ENCODE measurements at regions not wholly inside any gene's neighbourhood (a gene's known extent, or its start where the extent isn't known, plus 50 kb on each side); places are given as distances from the start of the nearest gene placed in this dataset.

DNA sequence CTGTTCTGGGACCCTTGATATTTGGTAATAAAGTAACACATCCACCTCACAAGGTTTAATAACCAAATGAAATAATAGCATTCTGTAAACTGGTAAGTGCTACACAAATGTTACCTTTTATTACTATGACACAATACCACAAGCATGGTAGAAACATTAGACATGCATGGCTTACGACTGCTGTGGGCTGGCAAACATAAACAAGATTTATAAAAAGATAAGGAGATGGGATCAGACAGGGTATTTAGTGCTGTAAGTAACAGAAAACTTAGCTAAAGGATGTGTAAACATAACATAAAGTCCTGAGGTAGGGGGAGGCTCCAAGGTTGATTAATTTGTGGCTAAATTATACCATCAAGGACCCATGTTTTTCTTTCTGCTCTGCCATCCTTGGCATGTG lies 212.6 kb downstream of the BARHL2 start:
- no peak for TF ChIP-seq POLR2A (IDR thresholded peaks at IDR 0.05)
- TF ChIP-seq, protein P1, sequence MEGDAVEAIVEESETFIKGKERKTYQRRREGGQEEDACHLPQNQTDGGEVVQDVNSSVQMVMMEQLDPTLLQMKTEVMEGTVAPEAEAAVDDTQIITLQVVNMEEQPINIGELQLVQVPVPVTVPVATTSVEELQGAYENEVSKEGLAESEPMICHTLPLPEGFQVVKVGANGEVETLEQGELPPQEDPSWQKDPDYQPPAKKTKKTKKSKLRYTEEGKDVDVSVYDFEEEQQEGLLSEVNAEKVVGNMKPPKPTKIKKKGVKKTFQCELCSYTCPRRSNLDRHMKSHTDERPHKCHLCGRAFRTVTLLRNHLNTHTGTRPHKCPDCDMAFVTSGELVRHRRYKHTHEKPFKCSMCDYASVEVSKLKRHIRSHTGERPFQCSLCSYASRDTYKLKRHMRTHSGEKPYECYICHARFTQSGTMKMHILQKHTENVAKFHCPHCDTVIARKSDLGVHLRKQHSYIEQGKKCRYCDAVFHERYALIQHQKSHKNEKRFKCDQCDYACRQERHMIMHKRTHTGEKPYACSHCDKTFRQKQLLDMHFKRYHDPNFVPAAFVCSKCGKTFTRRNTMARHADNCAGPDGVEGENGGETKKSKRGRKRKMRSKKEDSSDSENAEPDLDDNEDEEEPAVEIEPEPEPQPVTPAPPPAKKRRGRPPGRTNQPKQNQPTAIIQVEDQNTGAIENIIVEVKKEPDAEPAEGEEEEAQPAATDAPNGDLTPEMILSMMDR (IDR thresholded peaks at IDR 0.05 in 4 of 5, conservative IDR thresholded peaks at IDR 0.05 in 1 of 5) = no peak
